Thymus (tissue), 11 donors: ENCODE measurements at regions not wholly inside any gene's neighbourhood (a gene's known extent, or its start where the extent isn't known, plus 50 kb on each side); places are given as distances from the start of the nearest gene placed in this dataset.

Source experiments
- DNase-seq, 9 donors: peaks; one replicate each; pipeline ENCODE4 v3.0.0-alpha.2; 2013; ENCODE audit warnings: low spot score in 9 of 9, low read depth in 6 of 9, missing footprints in 1 of 9
- H3K27ac ChIP-seq, 2 donors: one replicate each; pipeline ENCODE4 v1.5.1; 2013; ENCODE audit warnings: control low read depth in 1 of 2, low read depth in 1 of 2, low read length in 1 of 2, mild to moderate bottlenecking in 1 of 2, moderate library complexity in 1 of 2
- H3K27me3 ChIP-seq, 2 donors: one replicate each; pipeline ENCODE4 v1.5.1; 2013; ENCODE audit warnings: low read length in 1 of 2; ENCODE audit not compliant: control insufficient read depth in 2 of 2, insufficient read depth in 1 of 2
- H3K36me3 ChIP-seq, 2 donors: one replicate each; pipeline ENCODE4 v1.5.1; 2013; ENCODE audit warnings: low read length in 1 of 2, mild to moderate bottlenecking in 1 of 2, moderate library complexity in 1 of 2; ENCODE audit not compliant: control insufficient read depth in 2 of 2, insufficient read depth in 2 of 2
- H3K4me1 ChIP-seq, 2 donors: one replicate each; pipeline ENCODE4 v1.5.1; 2013; ENCODE audit warnings: low read length in 2 of 2; ENCODE audit not compliant: control insufficient read depth in 2 of 2, insufficient read depth in 2 of 2
- H3K4me3 ChIP-seq, 2 donors: one replicate each; pipeline ENCODE4 v1.5.1; 2013; ENCODE audit warnings: low read length in 2 of 2, control low read depth in 1 of 2, mild to moderate bottlenecking in 1 of 2
- H3K9me3 ChIP-seq, 2 donors: one replicate each; pipeline ENCODE4 v1.5.1; 2013; ENCODE audit warnings: low read length in 1 of 2, mild to moderate bottlenecking in 1 of 2; ENCODE audit not compliant: control insufficient read depth in 2 of 2, insufficient read depth in 1 of 2
- WGBS: extraction: QIAGEN DNeasy Blood & Tissue Kit; methylation state at CpG from one replicate; pipeline ENCODE4 v1.1.7; 2013; 5-methylcytosine and 5-hydroxymethylcytosine counted together
- donor health status: healthy.

- no peak overlapping the region for H3K4me3 ChIP-seq
- no peak overlapping the region for H3K27ac ChIP-seq
- no peaks in the 10 kb centered on the region for H3K4me1 ChIP-seq
- no peaks in the 10 kb centered on the region for H3K27me3 ChIP-seq
- DNase-seq, result no peak
- 92% methylated on average over 11 of the region's 11 CpGs for WGBS
- no peaks in the 10 kb centered on the region for H3K9me3 ChIP-seq
- H3K36me3 ChIP-seq, result no peaks in the 10 kb centered on the region
These were observed 118.2 kb upstream of the C7orf33 start for GRCh38 chr7:148472406-148472805.

- H3K36me3 ChIP-seq, result no peaks in the 10 kb centered on the region
- WGBS, result 93% methylated on average over 14 of the region's 14 CpGs
- H3K4me3 ChIP-seq, result no peak overlapping the region
- H3K27me3 ChIP-seq, result no peaks in the 10 kb centered on the region
- H3K4me1 ChIP-seq, result no peaks in the 10 kb centered on the region
- DNase-seq, result no peak
- H3K27ac ChIP-seq, result no peak overlapping the region
- H3K9me3 ChIP-seq, result no peaks in the 10 kb centered on the region
These were observed 116.7 kb upstream of the C7orf33 start for GRCh38 chr7:148473703-148474480.

GRCh38 chr7:148474481-148475025 is 116.0 kb upstream of the C7orf33 start:
- no peak overlapping the region for H3K27ac ChIP-seq
- H3K36me3 ChIP-seq, result no peaks in the 10 kb centered on the region
- WGBS, result 93% methylated on average over 6 of the region's 6 CpGs
- H3K4me3 ChIP-seq, result no peak overlapping the region
- DNase-seq, result no peak
- no peaks in the 10 kb centered on the region for H3K4me1 ChIP-seq
- H3K27me3 ChIP-seq, result no peaks in the 10 kb centered on the region
- H3K9me3 ChIP-seq, result no peaks in the 10 kb centered on the region

- no peak for DNase-seq
- no peaks in the 10 kb centered on the region for H3K27me3 ChIP-seq
- H3K27ac ChIP-seq, result no peak overlapping the region
- H3K4me3 ChIP-seq, result no peak overlapping the region
- 93% methylated on average over 9 of the region's 9 CpGs for WGBS
- H3K4me1 ChIP-seq, result peaks cover 0 to 5% of the 10 kb centered on the region in 2 donors
- no peaks in the 10 kb centered on the region for H3K36me3 ChIP-seq
- H3K9me3 ChIP-seq, result no peaks in the 10 kb centered on the region
These were observed 112.0 kb upstream of the C7orf33 start for GRCh38 chr7:148478551-148478950.

- Histone ChIP-seq H3K4me1 (peaks cover 0 to 5% of the 10 kb centered on the region in 2 donors), H3K9me3 (no peaks in the 10 kb centered on the region), H3K4me3 (no peak overlapping the region), H3K36me3 (no peaks in the 10 kb centered on the region), H3K27ac (peak overlapping the region in 1 of 2 donors; percentile 62), H3K27me3 (no peaks in the 10 kb centered on the region)
- WGBS, result 94% methylated on average over 5 of the region's 5 CpGs
- DNase-seq, result no peak
These were observed 110.0 kb upstream of the C7orf33 start for GRCh38 chr7:148480479-148481146.

GRCh38 chr7:148481147-148481526 is 109.4 kb upstream of the C7orf33 start:
- H3K27ac ChIP-seq, result peak overlapping the region in 1 of 2 donors; percentile 62
- no peak overlapping the region for H3K4me3 ChIP-seq
- no peaks in the 10 kb centered on the region for H3K36me3 ChIP-seq
- H3K27me3 ChIP-seq, result no peaks in the 10 kb centered on the region
- H3K9me3 ChIP-seq, result no peaks in the 10 kb centered on the region
- WGBS, result 85% methylated on average over 3 of the region's 3 CpGs
- DNase-seq, result no peak
- peaks cover 0 to 5% of the 10 kb centered on the region in 2 donors for H3K4me1 ChIP-seq

GRCh38 chr7:148481971-148482626 is 108.5 kb upstream of the C7orf33 start:
- Histone ChIP-seq H3K4me1 (peaks cover 0 to 5% of the 10 kb centered on the region in 2 donors), H3K27me3 (no peaks in the 10 kb centered on the region), H3K4me3 (no peak overlapping the region), H3K36me3 (no peaks in the 10 kb centered on the region), H3K27ac (peak overlapping the region; percentile 46 to 75), H3K9me3 (no peaks in the 10 kb centered on the region)
- WGBS, result 93% methylated on average over 19 of the region's 19 CpGs
- DNase-seq, result peak in 1 of 9 donors; percentile 12

- Histone ChIP-seq H3K36me3 (no peaks in the 10 kb centered on the region), H3K27me3 (no peaks in the 10 kb centered on the region), H3K4me1 (peaks cover 0 to 5% of the 10 kb centered on the region in 2 donors), H3K9me3 (no peaks in the 10 kb centered on the region), H3K4me3 (no peak overlapping the region), H3K27ac (no peak overlapping the region)
- no peak for DNase-seq
- 93% methylated on average over 17 of the region's 17 CpGs for WGBS
These were observed 106.9 kb upstream of the C7orf33 start for GRCh38 chr7:148483515-148484308.
